ENCODE measurements at regions not wholly inside any gene's neighbourhood (a gene's known extent, or its start where the extent isn't known, plus 50 kb on each side); places are given as distances from the start of the nearest gene placed in this dataset.
A peak's percentile ranks its signal among the peaks of the same experiment; 100 is the strongest.

GRCh38 chr17:69724238-69724637 lies 309.7 kb downstream of the MAP2K6 start:
- Histone ChIP-seq H3K4me1 (peaks cover 0 to 13% (median 0%) of the 10 kb centered on the region in 3 donors), H3K27ac (no peak overlapping the region)

GRCh38 chr17:69725146-69725545 lies 310.6 kb downstream of the MAP2K6 start:
- Histone ChIP-seq H3K4me3 (no peak overlapping the region), H3K4me1 (peaks cover 0 to 20% (median 0%) of the 10 kb centered on the region in 3 donors), H3K9me3 (no peaks in the 10 kb centered on the region), H3K27me3 (no peaks in the 10 kb centered on the region), H3K27ac (no peak overlapping the region), H3K36me3 (no peaks in the 10 kb centered on the region)
- no peak for ATAC-seq
- 43% methylated on average over 3 of the region's 3 CpGs; no CpG with 5 or more reads in 1 of the 2 donors for WGBS, 2 donors (ENCODE audit: low coverage in 1 of 2)
- TF ChIP-seq CTCF (IDR thresholded peaks at IDR 0.05) (no peak), POLR2A (IDR thresholded peaks at IDR 0.05) (no peak), POLR2AphosphoS5 (IDR thresholded peaks at IDR 0.05) (no peak), EP300 (IDR thresholded peaks at IDR 0.05) (no peak)

More at GRCh38 chr17:69724238-69724637, 309.7 kb downstream of the MAP2K6 start:
- TF ChIP-seq EP300 (IDR thresholded peaks at IDR 0.05) (no peak), POLR2A (IDR thresholded peaks at IDR 0.05) (no peak), POLR2AphosphoS5 (IDR thresholded peaks at IDR 0.05) (no peak), CTCF (IDR thresholded peaks at IDR 0.05) (no peak)
- H3K9me3 ChIP-seq = no peaks in the 10 kb centered on the region
- ATAC-seq = no peak
- H3K27me3 ChIP-seq = no peaks in the 10 kb centered on the region
- no peak overlapping the region for H3K4me3 ChIP-seq
- WGBS, 2 donors (ENCODE audit: low coverage in 1 of 2) = 88 to 92% methylated on average over 1 of the region's 1 CpG
- H3K36me3 ChIP-seq = no peaks in the 10 kb centered on the region

- WGBS, 2 donors (ENCODE audit: low coverage in 1 of 2) = 49 to 52% methylated on average over 2 of the region's 2 CpGs
- Histone ChIP-seq H3K4me1 (peaks cover 6 to 39% (median 9%) of the 10 kb centered on the region in 3 donors), H3K27ac (no peak overlapping the region), H3K27me3 (no peaks in the 10 kb centered on the region), H3K9me3 (no peaks in the 10 kb centered on the region), H3K4me3 (no peak overlapping the region), H3K36me3 (no peaks in the 10 kb centered on the region)
- ATAC-seq = no peak
- TF ChIP-seq POLR2A (IDR thresholded peaks at IDR 0.05) = no peak
- TF ChIP-seq CTCF (IDR thresholded peaks at IDR 0.05) = no peak
- TF ChIP-seq POLR2AphosphoS5 (IDR thresholded peaks at IDR 0.05) = no peak
- TF ChIP-seq EP300 (IDR thresholded peaks at IDR 0.05) = no peak
Measured at GRCh38 chr17:69728816-69729215, 314.3 kb downstream of the MAP2K6 start.

- Histone ChIP-seq H3K9me3 (no peaks in the 10 kb centered on the region), H3K4me3 (no peak overlapping the region), H3K4me1 (peaks cover 6 to 45% (median 11%) of the 10 kb centered on the region in 3 donors), H3K27me3 (no peaks in the 10 kb centered on the region), H3K27ac (no peak overlapping the region), H3K36me3 (no peaks in the 10 kb centered on the region)
- TF ChIP-seq EP300 (IDR thresholded peaks at IDR 0.05) (no peak), POLR2A (IDR thresholded peaks at IDR 0.05) (no peak), POLR2AphosphoS5 (IDR thresholded peaks at IDR 0.05) (no peak), CTCF (IDR thresholded peaks at IDR 0.05) (no peak)
- ATAC-seq = no peak
Measured at GRCh38 chr17:69729944-69730343, 315.4 kb downstream of the MAP2K6 start.

GRCh38 chr17:69732272-69732918 lies 317.9 kb downstream of the MAP2K6 start:
- Histone ChIP-seq H3K9me3 (no peaks in the 10 kb centered on the region), H3K4me1 (peaks cover 6 to 45% (median 11%) of the 10 kb centered on the region in 3 donors), H3K27me3 (no peaks in the 10 kb centered on the region), H3K4me3 (no peak overlapping the region), H3K27ac (peak overlapping the region in 1 of 4 donors; percentile 52), H3K36me3 (no peaks in the 10 kb centered on the region)
- no peak for TF ChIP-seq EP300 (IDR thresholded peaks at IDR 0.05)
- no peak for TF ChIP-seq POLR2AphosphoS5 (IDR thresholded peaks at IDR 0.05)
- TF ChIP-seq POLR2A (IDR thresholded peaks at IDR 0.05) = no peak
- no peak for TF ChIP-seq CTCF (IDR thresholded peaks at IDR 0.05)
- ATAC-seq = no peak
- WGBS, 2 donors (ENCODE audit: low coverage in 1 of 2) = 58 to 68% methylated on average over 3 of the region's 3 CpGs

Data from gastroesophageal sphincter (tissue), 4 donors.